Upper lobe of left lung (tissue), 4 donors: ENCODE measurements at regions not wholly inside any gene's neighbourhood (a gene's known extent, or its start where the extent isn't known, plus 50 kb on each side); places are given as distances from the start of the nearest gene placed in this dataset.

ENCODE experiments used
- POLR2A ChIP-seq, 4 donors: fragments of 450-650 bp; IDR thresholded peaks; one replicate each; pipeline ENCODE4 v1.5.1; 2016 to 2017; ENCODE audit warnings: antibody characterized with exemption in 4 of 4, mild to moderate bottlenecking in 2 of 4
- TF ChIP-seq, protein P1 (sequence below), 6 experiments: fragments of 450-650 bp in 4 of 6; fragments of 200-600 bp in 2 of 6; sonication (generic) in 2 of 6; IDR thresholded peaks; one replicate each; pipeline ENCODE4 v1.5.1; 2016 to 2019; ENCODE audit warnings: antibody characterized with exemption in 6 of 6

DNA sequence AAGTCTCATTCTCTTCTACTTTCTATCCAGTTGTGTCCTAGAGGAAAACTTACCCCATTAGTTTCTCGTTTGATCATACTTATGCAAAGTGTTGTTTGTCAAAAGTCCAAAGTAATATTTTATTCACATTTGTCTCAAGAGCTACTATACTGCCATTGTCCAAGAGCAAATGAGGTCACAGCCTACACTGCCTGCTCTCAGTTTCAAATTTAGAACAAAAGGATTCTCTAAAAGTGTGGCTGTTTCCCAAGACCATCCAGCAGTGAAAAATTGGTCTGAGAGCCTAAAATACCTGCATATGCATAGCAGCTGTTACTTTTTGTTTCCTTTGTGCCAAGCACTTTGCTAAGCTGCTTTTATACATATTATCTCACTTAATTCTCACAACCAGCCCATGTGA, 439.5 kb upstream of the NFE2L3 start:
- TF ChIP-seq, protein P1, sequence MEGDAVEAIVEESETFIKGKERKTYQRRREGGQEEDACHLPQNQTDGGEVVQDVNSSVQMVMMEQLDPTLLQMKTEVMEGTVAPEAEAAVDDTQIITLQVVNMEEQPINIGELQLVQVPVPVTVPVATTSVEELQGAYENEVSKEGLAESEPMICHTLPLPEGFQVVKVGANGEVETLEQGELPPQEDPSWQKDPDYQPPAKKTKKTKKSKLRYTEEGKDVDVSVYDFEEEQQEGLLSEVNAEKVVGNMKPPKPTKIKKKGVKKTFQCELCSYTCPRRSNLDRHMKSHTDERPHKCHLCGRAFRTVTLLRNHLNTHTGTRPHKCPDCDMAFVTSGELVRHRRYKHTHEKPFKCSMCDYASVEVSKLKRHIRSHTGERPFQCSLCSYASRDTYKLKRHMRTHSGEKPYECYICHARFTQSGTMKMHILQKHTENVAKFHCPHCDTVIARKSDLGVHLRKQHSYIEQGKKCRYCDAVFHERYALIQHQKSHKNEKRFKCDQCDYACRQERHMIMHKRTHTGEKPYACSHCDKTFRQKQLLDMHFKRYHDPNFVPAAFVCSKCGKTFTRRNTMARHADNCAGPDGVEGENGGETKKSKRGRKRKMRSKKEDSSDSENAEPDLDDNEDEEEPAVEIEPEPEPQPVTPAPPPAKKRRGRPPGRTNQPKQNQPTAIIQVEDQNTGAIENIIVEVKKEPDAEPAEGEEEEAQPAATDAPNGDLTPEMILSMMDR (IDR thresholded peaks at IDR 0.05): no peak
- no peak for TF ChIP-seq POLR2A (IDR thresholded peaks at IDR 0.05)
